ENCODE measurements at regions not wholly inside any gene's neighbourhood (a gene's known extent, or its start where the extent isn't known, plus 50 kb on each side); places are given as distances from the start of the nearest gene placed in this dataset.

DNA sequence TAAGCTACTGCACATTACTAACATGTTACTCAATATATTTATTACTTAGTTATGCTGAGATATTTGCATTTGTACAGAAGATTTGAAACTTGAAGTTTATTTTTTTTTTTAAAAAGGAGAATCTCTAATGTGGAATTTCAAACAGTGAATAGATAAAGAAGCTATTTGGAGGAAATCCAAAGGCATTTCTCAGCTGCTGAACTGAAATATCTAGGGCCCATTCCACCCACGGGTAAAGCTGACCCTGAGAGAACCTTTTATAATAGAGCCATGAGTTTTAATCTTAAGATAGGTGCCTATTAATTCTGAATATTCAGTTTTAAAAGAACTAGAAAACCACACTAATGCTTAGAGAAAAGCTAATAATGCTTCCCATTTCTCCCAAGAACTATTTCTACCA is 225.4 kb upstream of the CAND1 start:
- TF ChIP-seq, protein P1, sequence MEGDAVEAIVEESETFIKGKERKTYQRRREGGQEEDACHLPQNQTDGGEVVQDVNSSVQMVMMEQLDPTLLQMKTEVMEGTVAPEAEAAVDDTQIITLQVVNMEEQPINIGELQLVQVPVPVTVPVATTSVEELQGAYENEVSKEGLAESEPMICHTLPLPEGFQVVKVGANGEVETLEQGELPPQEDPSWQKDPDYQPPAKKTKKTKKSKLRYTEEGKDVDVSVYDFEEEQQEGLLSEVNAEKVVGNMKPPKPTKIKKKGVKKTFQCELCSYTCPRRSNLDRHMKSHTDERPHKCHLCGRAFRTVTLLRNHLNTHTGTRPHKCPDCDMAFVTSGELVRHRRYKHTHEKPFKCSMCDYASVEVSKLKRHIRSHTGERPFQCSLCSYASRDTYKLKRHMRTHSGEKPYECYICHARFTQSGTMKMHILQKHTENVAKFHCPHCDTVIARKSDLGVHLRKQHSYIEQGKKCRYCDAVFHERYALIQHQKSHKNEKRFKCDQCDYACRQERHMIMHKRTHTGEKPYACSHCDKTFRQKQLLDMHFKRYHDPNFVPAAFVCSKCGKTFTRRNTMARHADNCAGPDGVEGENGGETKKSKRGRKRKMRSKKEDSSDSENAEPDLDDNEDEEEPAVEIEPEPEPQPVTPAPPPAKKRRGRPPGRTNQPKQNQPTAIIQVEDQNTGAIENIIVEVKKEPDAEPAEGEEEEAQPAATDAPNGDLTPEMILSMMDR (conservative IDR thresholded peaks at IDR 0.05; ENCODE audit: low read depth in 2 of 2) = no peak
- TF ChIP-seq POLR2AphosphoS5 (IDR thresholded peaks at IDR 0.05; ENCODE audit: low read depth) (no peak), EZH2 (IDR thresholded peaks at IDR 0.05; ENCODE audit: low read depth, unreplicated experiment) (no peak)
